A673 (cell line): ENCODE measurements at regions not wholly inside any gene's neighbourhood (a gene's known extent, or its start where the extent isn't known, plus 50 kb on each side); places are given as distances from the start of the nearest gene placed in this dataset.

Experiments
- CTCF ChIP-seq: fragments of 300-800, 200-600 bp; sonication (generic); conservative IDR thresholded peaks from 2 replicates; pipeline ENCODE4 v1.5.1; 2017; ENCODE audit warnings: low read depth, mild to moderate bottlenecking, antibody characterized with exemption, low read length, moderate library complexity, mixed read lengths
- EZH2 ChIP-seq: fragments of 200-600 bp; sonication (generic); IDR thresholded peaks from 2 replicates; pipeline ENCODE4 v1.6.1; 2017; ENCODE audit warnings: borderline replicate concordance, low read depth, mild to moderate bottlenecking, mixed read lengths, antibody characterized with exemption, low read length; ENCODE audit not compliant: poor library complexity, severe bottlenecking

GRCh38 chr1:10851024-10852013 is 54.9 kb upstream of the CASZ1 start:
- TF ChIP-seq EZH2: no peak
- TF ChIP-seq CTCF: no peak
